HG02885 (cell line): ENCODE measurements at regions not wholly inside any gene's neighbourhood (a gene's known extent, or its start where the extent isn't known, plus 50 kb on each side); places are given as distances from the start of the nearest gene placed in this dataset.
"Not testable (repeated sequence)": the region's sequence is repeated elsewhere in the genome, so short reads cannot be mapped to it uniquely, and the experiment has no call there.

ENCODE experiments used
- ATAC-seq: cut with Tn5 transposase; IDR thresholded peaks from one replicate; pipeline ENCODE4 v1.9.1; 2021; ENCODE audit warnings: mild to moderate bottlenecking; ENCODE audit not compliant: unreplicated experiment, poor library complexity

DNA sequence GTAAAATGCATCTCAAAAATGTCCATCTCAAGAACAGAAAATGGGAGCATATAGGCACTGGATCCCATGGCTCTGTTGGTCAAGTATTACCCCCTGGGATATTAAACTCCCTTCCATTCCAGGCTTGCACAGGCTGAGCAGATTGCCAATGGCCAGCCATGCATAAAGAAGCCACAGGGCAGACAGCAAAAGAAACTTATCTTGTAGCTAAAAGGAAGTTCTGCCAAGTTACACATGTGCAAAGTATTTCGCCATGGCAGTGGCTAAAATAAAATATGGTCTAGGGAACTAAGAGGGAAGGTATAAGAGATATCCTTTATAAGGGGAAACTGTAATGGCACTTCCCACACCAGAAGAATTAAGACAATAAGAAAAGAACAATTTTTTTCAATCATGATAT is 415.6 kb upstream of the BTBD3 start:
- no peak for ATAC-seq

DNA sequence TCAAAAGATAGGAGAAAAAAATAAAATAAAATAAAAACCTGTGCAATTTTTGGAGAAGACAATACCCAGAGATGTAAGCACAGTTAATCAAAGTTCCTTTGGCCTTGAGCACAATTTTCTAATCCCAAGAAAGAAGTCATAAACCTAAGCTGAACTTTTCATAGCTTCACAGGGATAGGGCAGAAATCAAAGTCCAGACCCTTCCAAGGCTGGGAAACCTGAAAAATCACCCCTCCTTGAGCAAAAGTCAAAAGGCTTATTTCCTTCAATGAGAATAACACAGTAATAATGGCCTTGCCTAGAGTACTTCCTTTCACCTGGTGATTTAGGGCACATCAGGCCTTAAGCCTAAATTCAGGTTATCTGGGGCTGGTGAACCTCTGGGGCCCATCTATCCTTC is 415.0 kb upstream of the BTBD3 start:
- no peak for ATAC-seq

DNA sequence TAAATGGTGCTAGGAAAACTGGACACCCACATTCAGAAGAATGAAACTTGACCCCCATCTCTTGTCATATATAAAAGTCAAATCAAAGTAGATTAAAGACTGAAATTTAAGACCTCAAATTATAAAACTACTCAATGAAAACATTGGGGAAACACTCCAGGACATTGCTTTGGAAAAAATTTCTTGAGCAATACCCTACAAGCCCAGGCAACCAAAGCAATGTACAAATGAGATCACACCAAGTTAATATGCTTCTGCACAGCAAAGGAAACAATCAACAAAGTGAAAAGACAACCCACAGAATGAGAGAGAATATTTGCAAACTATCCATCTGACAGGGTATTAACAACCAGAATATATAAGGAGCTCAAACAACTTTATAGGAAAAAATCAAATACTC is 407.9 kb upstream of the BTBD3 start:
- no peak for ATAC-seq

DNA sequence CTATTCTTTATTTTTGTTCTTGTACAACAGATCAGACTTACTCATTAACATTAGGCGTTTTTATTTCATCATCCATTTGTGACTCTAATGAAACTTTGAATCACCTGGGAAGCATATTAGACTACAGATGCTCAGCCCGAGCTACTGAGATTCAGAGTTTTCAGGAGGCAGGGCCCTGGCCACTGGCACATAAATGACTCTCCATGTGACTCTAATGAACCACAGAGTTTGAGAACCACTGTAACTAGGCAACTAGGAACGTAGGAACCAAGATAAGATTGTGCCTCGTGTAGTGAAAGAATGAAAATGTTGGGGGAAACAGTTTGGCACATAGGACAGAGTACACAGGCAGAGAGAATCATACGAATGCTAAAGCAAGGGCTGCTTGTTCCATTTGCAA is 405.9 kb upstream of the BTBD3 start:
- ATAC-seq, result no peak

DNA sequence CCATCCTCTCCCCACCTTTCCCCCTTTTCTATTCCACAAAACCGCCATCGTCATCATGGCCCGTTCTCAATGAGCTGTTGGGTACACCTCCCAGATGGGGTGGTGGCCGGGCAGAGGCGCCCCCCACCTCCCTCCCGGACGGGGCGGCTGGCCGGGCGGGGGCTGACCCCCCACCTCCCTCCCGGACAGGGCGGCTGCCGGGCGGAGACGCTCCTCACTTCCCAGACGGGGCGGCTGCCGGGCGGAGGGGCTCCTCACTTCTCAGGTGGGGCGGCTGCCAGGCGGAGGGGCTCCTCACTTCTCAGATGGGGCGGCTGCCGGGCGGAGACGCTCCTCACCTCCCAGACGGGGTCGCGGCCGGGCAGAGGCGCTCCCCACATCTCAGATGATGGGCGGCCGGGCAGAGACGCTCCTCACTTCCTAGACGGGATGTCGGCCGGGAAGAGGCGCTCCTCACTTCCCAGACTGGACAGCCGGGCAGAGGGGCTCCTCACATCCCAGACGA is 404.4 kb upstream of the BTBD3 start:
- ATAC-seq, result not testable (repeated sequence)

DNA sequence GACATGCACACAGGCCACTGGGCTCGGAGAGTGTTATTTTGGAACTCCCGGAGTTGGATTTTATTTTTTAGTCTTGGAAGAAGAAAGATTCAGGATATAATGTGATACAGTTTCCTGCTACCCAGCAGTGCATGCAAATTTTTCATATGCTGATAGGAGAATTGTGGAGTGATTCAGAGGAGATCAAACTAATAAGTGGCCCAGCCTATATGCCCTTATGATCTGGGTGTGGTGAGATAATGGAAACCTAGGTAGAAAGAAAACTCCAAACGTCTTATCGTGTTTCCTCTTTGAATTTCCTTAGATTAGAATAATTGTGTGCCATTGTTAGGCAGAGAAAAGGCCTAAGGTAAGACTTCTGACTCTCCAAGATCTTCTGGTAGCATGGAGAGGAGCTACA is 401.2 kb upstream of the BTBD3 start:
- no peak for ATAC-seq

DNA sequence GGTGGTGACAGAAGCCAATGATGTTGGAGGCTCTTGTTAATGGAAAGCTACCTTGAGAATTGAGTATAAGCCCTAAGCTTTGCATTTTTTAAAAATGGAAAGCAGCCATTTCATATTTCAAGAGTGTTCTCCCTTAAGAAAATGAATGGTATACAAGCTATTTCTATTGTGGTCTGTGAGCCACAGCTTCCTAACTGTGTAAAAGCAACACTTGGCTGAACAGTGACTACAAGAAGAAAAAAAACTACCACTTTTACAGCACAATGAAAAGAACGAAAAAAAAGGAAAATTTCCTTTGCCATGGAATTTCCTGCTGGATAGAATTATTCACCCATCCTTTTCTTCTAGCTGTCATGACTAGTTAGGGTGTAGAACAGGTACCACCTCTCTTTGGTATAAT is 397.1 kb upstream of the BTBD3 start:
- no peak for ATAC-seq

DNA sequence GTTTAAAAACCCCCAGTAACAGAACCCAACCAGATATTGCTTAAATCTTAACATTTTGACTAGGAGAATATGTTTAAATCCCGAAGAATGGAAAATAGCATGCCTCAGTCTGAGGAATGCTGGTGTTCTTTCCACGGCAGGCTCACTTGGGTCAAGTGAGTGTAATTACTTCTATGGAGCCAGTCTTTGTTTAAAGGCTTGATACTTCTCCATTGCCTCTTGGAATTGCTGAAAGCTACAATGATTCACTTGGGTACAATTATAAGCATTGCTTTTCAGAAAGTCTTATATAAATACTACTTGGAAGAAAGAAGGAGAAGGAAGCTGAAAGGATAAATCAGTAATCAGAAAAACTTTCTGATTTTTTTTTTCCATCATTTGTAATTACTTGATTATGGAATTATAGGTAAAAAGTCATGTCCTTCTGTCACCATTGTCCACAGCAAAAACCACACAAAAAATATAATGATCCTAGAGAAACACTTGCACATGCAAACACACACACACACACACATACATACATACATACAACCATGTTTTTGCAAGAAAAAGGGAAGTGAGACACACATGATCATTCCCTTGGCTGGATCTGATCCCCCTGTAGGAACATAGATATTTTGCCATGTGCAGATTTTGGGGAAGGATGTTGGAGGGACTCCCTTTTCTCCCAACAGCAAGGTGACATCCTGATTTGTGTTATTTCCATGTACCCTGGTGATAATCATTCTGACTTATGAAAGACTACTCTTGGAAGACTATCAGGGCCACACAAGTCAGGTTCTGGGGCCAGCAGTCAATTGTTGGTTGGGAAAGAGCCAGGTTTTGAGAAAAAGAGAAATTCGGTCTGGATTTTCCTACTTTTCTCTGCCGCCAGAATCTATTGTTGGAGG is 396.0 kb upstream of the BTBD3 start:
- no peak for ATAC-seq

DNA sequence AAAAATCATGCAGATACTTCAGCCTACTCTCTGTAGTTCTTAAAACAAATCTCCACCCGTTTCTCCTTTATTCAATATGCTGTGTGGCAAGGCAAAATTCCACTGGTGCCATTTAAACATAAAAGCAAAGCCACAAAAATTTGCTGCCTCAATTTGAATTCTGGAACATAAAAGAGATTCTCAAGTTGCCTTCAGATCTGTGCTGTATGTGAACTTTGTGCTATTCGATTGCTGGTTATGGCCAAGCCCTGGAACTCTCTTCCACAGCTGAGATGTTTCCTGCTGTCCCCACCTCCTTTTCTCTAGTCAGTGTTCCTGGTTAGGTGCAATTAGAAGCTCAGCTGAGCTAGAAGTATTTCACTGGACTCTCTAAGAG is 395.3 kb upstream of the BTBD3 start:
- ATAC-seq, result no peak

DNA sequence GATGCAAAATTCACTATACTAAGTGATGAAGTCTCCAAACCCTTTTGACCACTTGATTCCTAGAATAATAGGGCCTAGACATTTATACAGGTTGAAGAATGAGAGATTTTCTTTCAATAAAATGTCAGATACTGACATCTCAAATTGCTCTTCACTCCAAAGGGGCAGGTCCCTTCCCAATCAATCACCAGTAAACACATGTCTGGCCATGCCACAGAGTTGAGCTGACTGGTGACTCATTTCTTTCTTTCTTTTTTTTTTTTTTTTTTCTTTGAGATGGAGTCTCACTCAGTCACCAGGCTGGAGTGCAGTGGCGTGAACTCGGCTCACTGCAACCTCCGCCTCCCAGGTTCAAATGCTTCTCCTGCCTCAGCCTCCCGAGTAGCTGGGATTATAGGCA is 388.6 kb upstream of the BTBD3 start:
- ATAC-seq, result no peak

DNA sequence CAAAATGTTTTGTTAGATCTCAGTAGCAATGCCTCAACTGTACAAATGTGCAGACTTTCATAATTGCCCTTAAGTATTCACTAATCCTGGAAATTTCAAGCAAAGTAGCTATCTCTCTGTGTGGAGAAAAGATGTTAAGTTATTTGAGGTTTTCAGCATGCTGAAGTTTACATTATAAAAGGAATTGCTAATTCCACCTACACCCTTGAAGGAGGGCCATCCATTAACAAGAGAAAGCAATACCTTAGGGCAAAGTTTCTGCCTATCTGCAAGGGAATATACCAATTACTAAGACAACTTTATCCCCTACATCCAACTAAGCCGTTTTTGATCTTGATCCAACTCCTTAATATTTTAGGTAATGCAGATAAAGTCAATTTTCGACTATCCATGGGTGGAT is 380.7 kb upstream of the BTBD3 start:
- ATAC-seq, result no peak

DNA sequence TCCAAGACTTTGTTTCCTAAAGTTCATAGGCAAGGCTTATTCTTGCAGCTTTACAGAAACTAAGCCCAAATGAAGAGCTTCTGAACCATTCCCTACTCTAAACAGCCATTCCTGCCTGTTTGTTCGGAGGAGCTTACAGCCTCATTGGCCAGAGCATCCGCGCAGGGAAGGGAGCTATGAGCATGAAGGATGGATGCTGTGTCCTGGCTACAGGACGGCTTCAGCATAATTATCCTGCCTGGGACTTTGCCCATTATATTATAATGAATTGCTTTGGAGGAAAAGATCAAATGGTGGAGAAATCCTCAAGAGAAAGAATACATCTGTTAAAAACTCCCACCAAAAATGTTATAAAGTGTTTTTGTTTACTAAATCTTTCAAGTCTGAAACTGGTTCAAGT is 378.2 kb upstream of the BTBD3 start:
- no peak for ATAC-seq

DNA sequence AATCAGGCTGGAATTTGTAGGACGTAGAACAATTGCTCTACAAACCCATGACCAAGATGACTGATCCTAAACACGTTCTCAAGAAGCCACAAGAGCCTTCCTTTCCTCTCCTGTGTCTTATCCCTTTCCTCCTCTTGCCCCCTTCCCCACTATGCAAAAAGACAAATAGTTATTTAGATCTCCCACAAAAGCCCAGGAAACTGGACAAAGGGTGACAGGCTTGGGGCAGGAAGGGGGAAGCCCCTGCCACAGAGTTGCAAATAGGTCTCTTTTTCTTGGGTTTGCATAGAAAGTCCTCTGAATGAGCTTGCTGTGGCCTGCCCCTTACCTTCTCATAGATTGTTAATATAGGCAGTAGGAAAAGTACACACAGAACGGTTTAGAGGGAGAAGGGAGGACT is 377.1 kb upstream of the BTBD3 start:
- ATAC-seq, result no peak

DNA sequence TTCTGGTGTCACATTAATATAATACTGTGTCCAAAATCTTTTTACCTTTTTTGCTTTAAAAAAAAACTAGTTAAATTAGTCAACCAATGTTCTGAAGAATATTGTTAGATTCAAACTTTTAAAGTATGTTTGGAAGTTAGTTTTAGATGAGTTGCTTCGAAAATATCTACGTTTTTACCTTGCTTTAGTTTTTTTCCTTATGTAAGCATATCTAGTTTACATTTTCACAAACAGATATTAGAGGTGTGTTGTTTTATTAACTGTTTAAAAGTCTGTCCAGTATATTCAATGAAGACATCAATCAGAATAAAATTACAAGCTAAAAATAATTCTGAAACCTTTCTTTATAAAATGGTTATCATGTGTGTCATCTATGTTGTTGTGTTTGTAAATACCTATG is 375.0 kb upstream of the BTBD3 start:
- no peak for ATAC-seq

DNA sequence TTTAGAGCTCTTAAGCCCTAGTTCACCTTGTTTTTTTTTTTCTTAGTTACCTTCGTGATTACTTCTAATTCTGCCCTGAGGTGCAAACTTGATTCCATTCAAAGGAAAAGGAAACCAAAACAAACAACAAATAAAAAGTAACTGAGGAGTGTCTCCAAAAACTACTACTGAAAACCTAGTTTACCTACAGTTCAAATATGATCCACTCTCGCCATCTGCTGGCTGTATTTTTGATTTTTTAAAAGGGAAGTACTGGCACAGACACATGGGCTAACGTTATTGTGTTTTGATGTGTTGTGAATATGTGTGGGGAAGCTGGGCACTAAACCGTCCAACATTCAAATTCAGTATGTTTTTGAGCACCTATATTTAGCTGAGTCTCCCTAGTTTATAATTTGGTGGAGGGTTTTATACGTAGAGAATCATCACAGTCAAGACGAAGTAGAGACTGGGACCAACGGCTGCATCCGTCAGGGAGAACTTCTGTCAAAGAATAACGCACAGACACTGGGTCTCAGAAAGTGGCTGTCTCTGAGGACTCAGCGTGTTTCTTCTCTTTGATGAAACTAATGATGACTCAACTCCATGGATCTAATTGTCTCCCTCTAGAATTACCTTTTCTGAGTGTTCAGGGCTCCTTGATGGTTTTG is 373.5 kb upstream of the BTBD3 start:
- ATAC-seq, result peak; percentile 71

DNA sequence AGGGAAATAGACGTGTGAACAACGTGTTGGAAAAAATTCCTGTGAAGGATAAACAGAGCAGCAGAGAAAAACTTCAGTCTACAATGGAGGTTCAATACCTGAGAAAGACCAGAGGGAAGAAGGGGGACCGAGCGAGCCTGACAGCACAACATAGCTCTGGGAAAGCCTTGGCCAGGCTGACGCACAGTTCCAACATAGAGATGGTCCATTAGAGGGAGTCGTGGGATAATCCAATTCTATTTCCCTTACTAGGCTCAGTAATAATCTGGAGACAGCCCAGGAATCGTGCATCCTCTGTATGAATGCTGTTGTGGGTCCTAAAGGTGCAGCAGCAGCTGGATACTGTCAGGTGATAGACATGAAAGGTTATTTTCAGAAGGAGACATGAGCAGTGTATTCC is 370.8 kb upstream of the BTBD3 start:
- ATAC-seq, result no peak

DNA sequence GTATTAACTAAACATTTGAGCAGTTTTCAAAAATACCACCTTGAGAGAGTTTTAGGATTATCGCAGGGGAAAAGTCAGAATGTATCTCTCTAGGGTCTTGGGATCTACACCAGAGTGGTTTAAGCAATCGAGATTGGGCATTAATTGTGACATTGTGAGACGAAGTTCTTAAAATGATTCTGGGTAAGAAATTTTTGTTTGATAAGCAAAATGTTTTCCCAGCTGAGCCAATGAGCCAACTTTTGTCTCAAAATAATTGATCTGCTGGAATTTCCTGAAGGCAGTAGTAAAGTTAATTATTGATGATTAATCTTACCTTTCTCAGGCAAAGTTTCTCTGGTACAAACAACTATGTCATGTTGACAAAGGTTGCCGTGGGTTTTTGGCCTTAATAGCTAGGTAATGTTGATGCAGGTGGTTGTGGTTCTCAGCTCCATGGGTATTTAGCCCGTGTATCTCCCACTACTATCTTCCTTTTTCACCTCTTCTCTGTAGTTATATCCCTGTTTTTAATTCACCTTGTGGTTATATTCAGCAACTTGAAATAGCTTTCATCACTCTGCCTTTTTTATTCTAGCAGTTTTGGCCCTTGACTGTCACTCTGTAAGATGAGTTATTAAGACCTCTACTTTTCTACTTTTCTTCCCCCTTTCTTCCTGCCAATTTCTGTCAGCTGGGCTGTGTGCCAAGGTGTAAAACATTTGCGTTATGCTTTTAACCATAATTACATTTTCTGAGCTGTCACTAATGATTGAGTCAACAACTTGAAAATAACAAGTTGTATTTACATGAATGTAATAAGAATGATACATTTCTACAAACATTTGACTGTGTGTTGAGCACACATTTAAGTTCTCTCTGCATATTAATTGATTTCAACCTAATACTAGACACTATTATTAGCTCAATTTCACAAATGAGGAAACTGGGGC is 368.3 kb upstream of the BTBD3 start:
- no peak for ATAC-seq

DNA sequence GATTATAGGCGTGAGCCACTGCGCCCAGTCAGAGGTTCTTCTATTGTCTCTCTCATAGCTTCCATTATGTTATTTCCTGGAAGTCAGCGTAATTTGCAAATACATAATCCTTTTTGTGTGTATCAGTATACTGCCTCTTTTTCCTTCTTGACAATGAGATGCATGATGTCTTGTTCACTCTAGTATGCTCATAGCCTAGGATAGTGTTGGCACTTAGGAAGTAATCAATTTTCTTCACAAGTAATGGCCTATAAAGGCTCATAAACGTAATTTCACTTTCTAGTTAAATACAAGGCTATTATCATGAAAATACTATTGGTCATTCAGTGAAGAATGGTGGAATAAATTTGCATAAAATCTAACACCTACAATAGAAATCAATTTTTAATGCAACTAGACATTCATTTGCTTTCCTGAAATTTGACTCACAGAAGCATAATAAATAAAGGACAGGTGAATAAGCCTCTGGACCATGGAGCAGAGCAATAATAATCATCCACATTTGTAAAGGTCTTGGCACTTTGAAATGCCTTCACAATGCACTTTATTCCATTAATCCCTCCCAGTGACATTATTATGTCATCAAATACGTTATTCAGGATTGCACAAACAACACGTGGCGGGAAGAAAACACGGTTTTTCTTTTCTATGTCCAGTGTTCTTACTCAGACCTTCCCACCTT is 366.9 kb upstream of the BTBD3 start:
- no peak for ATAC-seq

DNA sequence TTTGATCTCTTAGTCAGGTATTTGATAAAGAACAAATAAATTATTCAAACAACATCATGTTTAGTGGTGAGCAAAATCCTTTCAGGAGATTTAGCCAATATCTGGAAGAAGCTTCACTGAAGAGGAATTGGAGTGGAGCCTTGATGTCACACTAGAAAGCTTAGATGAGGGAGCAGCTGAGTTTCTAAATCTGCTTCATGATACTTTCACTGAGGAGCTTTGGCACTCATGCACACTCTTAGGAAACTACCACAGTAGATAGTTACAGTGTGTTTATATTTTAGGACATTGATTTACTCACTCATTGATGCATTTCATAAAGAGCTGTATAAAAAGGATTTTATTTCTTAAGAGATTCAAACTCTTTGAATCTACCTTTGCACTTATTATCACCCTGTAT is 366.2 kb upstream of the BTBD3 start:
- no peak for ATAC-seq

DNA sequence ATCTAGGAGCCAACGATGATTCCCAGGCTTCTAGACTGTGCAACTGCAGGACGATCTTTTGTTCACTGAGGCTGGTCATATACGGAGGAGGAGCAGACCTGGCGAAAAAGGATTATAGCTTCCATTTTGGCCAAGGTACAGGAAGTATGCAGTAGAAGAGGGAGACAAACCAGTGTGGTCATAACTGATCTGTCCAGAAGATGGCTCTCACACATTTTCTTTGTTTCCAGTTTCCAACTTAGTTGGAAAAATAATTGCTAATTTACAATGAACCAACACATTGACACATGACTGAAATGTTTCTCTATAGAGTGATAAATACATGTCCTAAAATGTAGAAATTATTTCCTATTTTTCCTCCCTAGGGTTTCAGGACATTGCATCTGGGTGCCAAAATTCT is 364.1 kb upstream of the BTBD3 start:
- no peak for ATAC-seq
